Endothelial cell of umbilical vein (primary cell): ENCODE measurements at regions not wholly inside any gene's neighbourhood (a gene's known extent, or its start where the extent isn't known, plus 50 kb on each side); places are given as distances from the start of the nearest gene placed in this dataset.

Experiments
- BruUV-seq: library from RNA; stranded (reverse); fragments of 400-500 nt; replicated peaks from 2 replicates; lab custom pipeline; 2021; lab: Mats Ljungman, UMichigan
- CTCF ChIA-PET: fragments of 300-600, 350-600 bp; sonication (Branson Sonifier 250); formaldehyde crosslinking; loops from one replicate; lab custom pipeline; 2021; ENCODE audit warnings: antibody characterized with exemption, inconsistent platforms; lab: Charles Lee
- POLR2A ChIA-PET: fragments of 300-600, 350-600 bp; sonication (Branson Sonifier 250); formaldehyde crosslinking; loops from one replicate; lab custom pipeline; 2021; ENCODE audit warnings: antibody characterized with exemption, inconsistent platforms; lab: Charles Lee
- DNase-seq: peaks from one replicate; pipeline ENCODE4 v3.0.0-alpha.2; 2011; ENCODE audit warnings: low read depth, low spot score
- FAIRE-seq: peaks from 2 replicates; lab custom pipeline; 2011; peaks lifted over from hg19 to GRCh38; lab: Jason Lieb, UNC
- H2AFZ ChIP-seq: 2 replicates; pipeline ENCODE4 v1.6.0; 2012; ENCODE audit warnings: low read depth, low read length, control low read depth, inconsistent platforms
- H3K27ac ChIP-seq: 2 replicates; pipeline ENCODE4 v1.5.1; 2011; ENCODE audit warnings: low read depth, mild to moderate bottlenecking, control low read depth, low read length, moderate library complexity; ENCODE audit not compliant: insufficient read depth
- H3K27me3 ChIP-seq, 2 experiments: 2 replicates each; pipeline versions ENCODE4 v1.6.0 to v1.6.1; 2011; ENCODE audit warnings: low read length in 2 of 2, mixed read lengths in 1 of 2; ENCODE audit not compliant: control insufficient read depth in 2 of 2, insufficient read depth in 2 of 2
- H3K36me3 ChIP-seq, 2 experiments: 2 replicates in 1 of 2; 3 replicates in 1 of 2; pipeline ENCODE4 v1.5.1; 2011; ENCODE audit warnings: low read length in 2 of 2, mild to moderate bottlenecking in 1 of 2, moderate library complexity in 1 of 2; ENCODE audit not compliant: control insufficient read depth in 2 of 2, insufficient read depth in 2 of 2; ENCODE audit errors: extremely low read depth in 1 of 2
- H3K4me1 ChIP-seq: 3 replicates; pipeline ENCODE4 v1.5.1; 2011; ENCODE audit warnings: mild to moderate bottlenecking, low read length; ENCODE audit not compliant: control insufficient read depth, insufficient read depth; ENCODE audit errors: extremely low read depth
- H3K4me2 ChIP-seq: 2 replicates; pipeline ENCODE4 v1.6.1; 2011; ENCODE audit warnings: low read length, control low read depth, mixed read lengths; ENCODE audit not compliant: insufficient read depth
- H3K4me3 ChIP-seq, 3 experiments: fragments of 200-600 bp in 1 of 3; sonication (generic), shearing (Covaris generic) in 1 of 3; replicated peaks in 1 of 3; 2 replicates each; pipeline ENCODE4 v1.5.1; 2011 to 2016; ENCODE audit warnings: control low read depth in 3 of 3, low read length in 3 of 3, mild to moderate bottlenecking in 2 of 3, inconsistent platforms in 1 of 3, low read depth in 1 of 3, moderate library complexity in 1 of 3; ENCODE audit not compliant: insufficient read depth in 1 of 3
- H3K79me2 ChIP-seq: 2 replicates; pipeline ENCODE4 v1.6.0; 2012; ENCODE audit warnings: low read length, inconsistent platforms; ENCODE audit not compliant: control insufficient read depth, insufficient read depth
- H3K9ac ChIP-seq: replicated peaks from 2 replicates; pipeline ENCODE3; 2011; ENCODE audit warnings: low read length, control low read depth; ENCODE audit not compliant: insufficient read depth; ENCODE audit errors: extremely low read depth
- H3K9me1 ChIP-seq: replicated peaks from 3 replicates; pipeline ENCODE4 v1.6.0; 2011; ENCODE audit warnings: mild to moderate bottlenecking, low read length; ENCODE audit not compliant: control insufficient read depth, insufficient read depth; ENCODE audit errors: extremely low read depth
- H3K9me3 ChIP-seq: replicated peaks from 2 replicates; pipeline ENCODE4 v1.5.1; 2012; ENCODE audit warnings: low read length, inconsistent platforms; ENCODE audit not compliant: control insufficient read depth, insufficient read depth
- H4K20me1 ChIP-seq: replicated peaks from 2 replicates; pipeline ENCODE3; 2011; ENCODE audit warnings: mild to moderate bottlenecking, low read length; ENCODE audit not compliant: control insufficient read depth, insufficient read depth; ENCODE audit errors: extremely low read depth
- CTCF ChIP-seq, 2 donors: IDR thresholded peaks; 1 replicate in 1 of 2; 2 replicates in 1 of 2; pipeline ENCODE4 v1.5.1; 2011; ENCODE audit warnings: low read length in 2 of 2, mild to moderate bottlenecking in 2 of 2, moderate library complexity in 2 of 2, control low read depth in 1 of 2, inconsistent platforms in 1 of 2, low read depth in 1 of 2; ENCODE audit not compliant: insufficient read depth in 1 of 2; ENCODE audit errors: extremely low read depth in 1 of 2
- EZH2 ChIP-seq: IDR thresholded peaks from 2 replicates; pipeline ENCODE4 v1.6.1; 2012; ENCODE audit warnings: borderline replicate concordance, low read depth, mild to moderate bottlenecking, moderate library complexity, low read length, inconsistent platforms; ENCODE audit not compliant: severe bottlenecking
- FOS ChIP-seq: IDR thresholded peaks from 2 replicates; pipeline ENCODE4 v1.6.1; 2011; ENCODE audit warnings: mild to moderate bottlenecking, low read length, moderate library complexity, borderline replicate concordance; ENCODE audit not compliant: insufficient read depth
- GATA2 ChIP-seq: IDR thresholded peaks from 2 replicates; pipeline ENCODE4 v1.7.0; 2011; ENCODE audit warnings: low read depth, mild to moderate bottlenecking, moderate library complexity, mixed read lengths, low read length; ENCODE audit not compliant: insufficient read length, insufficient read depth
- JUN ChIP-seq: IDR thresholded peaks from 2 replicates; pipeline ENCODE4 v1.6.1; 2011; ENCODE audit warnings: borderline replicate concordance, low read depth; ENCODE audit not compliant: insufficient read length, insufficient read depth
- MAX ChIP-seq: IDR thresholded peaks from 2 replicates; pipeline ENCODE4 v1.6.1; 2011; ENCODE audit not compliant: insufficient read depth, insufficient read length
- MYC ChIP-seq: IDR thresholded peaks from one replicate; pipeline ENCODE4 v1.6.1; 2011; ENCODE audit warnings: mild to moderate bottlenecking, low read depth, low read length
- POLR2A ChIP-seq: IDR thresholded peaks from 2 replicates; pipeline ENCODE4 v1.6.1; 2012; ENCODE audit warnings: low read depth, mild to moderate bottlenecking, control low read depth, low read length
- POLR2AphosphoS5 ChIP-seq: IDR thresholded peaks from 2 replicates; pipeline ENCODE4 v1.6.1; 2012; ENCODE audit warnings: low read depth, mild to moderate bottlenecking, control low read depth, low read length, moderate library complexity; ENCODE audit not compliant: insufficient read depth
- dilution Hi-C: fragments of 300-500 bp; cut with MboI; formaldehyde crosslinking; loops from one replicate; pipeline ENCODE4 v1.15.0; 2019; ENCODE audit warnings: low sequenced_read_pairs; ENCODE audit not compliant: extremely low pct_ligation_motif_present
- intact Hi-C: fragments of 100-400 bp; cut with micrococcal nuclease; formaldehyde crosslinking; loops from one replicate; pipeline ENCODE4 v1.10.0; 2022

DNA sequence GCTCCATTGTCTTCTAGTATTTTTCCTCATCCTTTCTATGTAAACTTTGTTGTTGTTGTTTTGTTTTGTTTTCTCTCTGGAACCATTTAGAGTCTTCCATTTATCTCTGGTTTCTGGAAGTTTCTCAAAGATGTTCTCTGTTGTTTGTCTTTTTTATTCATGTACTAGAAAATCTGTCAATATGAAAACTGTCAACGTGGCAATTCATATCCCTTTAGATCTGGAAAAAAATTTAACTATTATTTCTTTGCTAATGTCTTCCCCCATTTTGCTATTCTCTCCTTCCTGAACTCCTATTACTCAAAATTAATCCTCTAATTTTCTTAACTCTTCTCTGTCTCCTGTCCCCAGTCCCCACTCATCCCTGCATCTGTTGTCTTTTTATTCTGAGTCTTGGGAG, 55.9 kb upstream of the LRRN2 start:
- intact Hi-C loops (no loop called here), dilution Hi-C loops (no loop called here)
- no peaks in the 10 kb centered on the region for H3K9me1 ChIP-seq

More for the DNA sequence above, 55.9 kb upstream of the LRRN2 start:
- Histone ChIP-seq H3K4me3 (no peak overlapping the region), H3K4me1 (no peaks in the 10 kb centered on the region), H2AFZ (no peak overlapping the region), H3K36me3 (no peaks in the 10 kb centered on the region), H4K20me1 (no peaks in the 10 kb centered on the region), H3K4me2 (no peak overlapping the region), H3K9me3 (no peaks in the 10 kb centered on the region), H3K27ac (no peak overlapping the region), H3K27me3 (peaks cover 0 to 1% of the 10 kb centered on the region in 2 experiments), H3K9ac (no peak overlapping the region), H3K79me2 (no peaks in the 10 kb centered on the region)
- no peak for FAIRE-seq
- POLR2A ChIA-PET = no interaction called here
- no TSS peak for BruUV-seq
- TF ChIP-seq JUN = no peak
- no peak for TF ChIP-seq POLR2A
- TF ChIP-seq GATA2 = no peak
- no peak for TF ChIP-seq POLR2AphosphoS5
- no peak for TF ChIP-seq CTCF (IDR thresholded peaks at IDR 0.05; ENCODE audit: extremely low read depth in 1 of 2, insufficient read depth in 1 of 2, low read depth in 1 of 2, low read length in 2 of 2)
- no peak for TF ChIP-seq EZH2
- no peak for TF ChIP-seq FOS
- no peak for TF ChIP-seq MAX
- no peak for TF ChIP-seq MYC
- no peak for DNase-seq
- CTCF ChIA-PET = interaction anchor here (1.2 kb wide), 1 partner anchor 65 kb away, joined by 3 read pairs; no protein-coding TSS in a partner anchor
